ENCODE measurements at regions not wholly inside any gene's neighbourhood (a gene's known extent, or its start where the extent isn't known, plus 50 kb on each side); places are given as distances from the start of the nearest gene placed in this dataset.

GRCh38 chr21:27333096-27333495 is 366.2 kb upstream of the ADAMTS5 start (continued):
- no peak for TF ChIP-seq REST (IDR thresholded peaks at IDR 0.05; ENCODE audit: borderline replicate concordance)
- no peak for TF ChIP-seq REST (CRISPR knock-in tag; IDR thresholded peaks at IDR 0.05; ENCODE audit: low read depth)
- TF ChIP-seq SMAD4 (CRISPR knock-in tag; conservative IDR thresholded peaks at IDR 0.05): no peak
- TF ChIP-seq CEBPB (tag; IDR thresholded peaks at IDR 0.05): no peak
- no peak for TF ChIP-seq MEIS2 (IDR thresholded peaks at IDR 0.05; ENCODE audit: partially characterized antibody)
- TF ChIP-seq MEF2D (tag; conservative IDR thresholded peaks at IDR 0.05; ENCODE audit: low read depth): no peak
